Neural progenitor cell (in vitro differentiated cells): ENCODE measurements at regions not wholly inside any gene's neighbourhood (a gene's known extent, or its start where the extent isn't known, plus 50 kb on each side); places are given as distances from the start of the nearest gene placed in this dataset.

Experiments used
- EZH2 ChIP-seq: fragments of 200-600 bp; sonication (generic); IDR thresholded peaks from 2 replicates; pipeline ENCODE4 v1.6.1; 2017; ENCODE audit warnings: antibody characterized with exemption, mild to moderate bottlenecking, moderate library complexity
- EZH2phosphoT487 ChIP-seq: fragments of 200-600 bp; sonication (generic); IDR thresholded peaks from 2 replicates; pipeline ENCODE4 v1.6.1; 2017; ENCODE audit warnings: antibody characterized with exemption
- TF ChIP-seq, protein P1 (sequence below): fragments of 200-600 bp; sonication (generic); IDR thresholded peaks from 2 replicates; pipeline ENCODE4 v1.5.1; 2017; ENCODE audit warnings: antibody characterized with exemption, mild to moderate bottlenecking

DNA sequence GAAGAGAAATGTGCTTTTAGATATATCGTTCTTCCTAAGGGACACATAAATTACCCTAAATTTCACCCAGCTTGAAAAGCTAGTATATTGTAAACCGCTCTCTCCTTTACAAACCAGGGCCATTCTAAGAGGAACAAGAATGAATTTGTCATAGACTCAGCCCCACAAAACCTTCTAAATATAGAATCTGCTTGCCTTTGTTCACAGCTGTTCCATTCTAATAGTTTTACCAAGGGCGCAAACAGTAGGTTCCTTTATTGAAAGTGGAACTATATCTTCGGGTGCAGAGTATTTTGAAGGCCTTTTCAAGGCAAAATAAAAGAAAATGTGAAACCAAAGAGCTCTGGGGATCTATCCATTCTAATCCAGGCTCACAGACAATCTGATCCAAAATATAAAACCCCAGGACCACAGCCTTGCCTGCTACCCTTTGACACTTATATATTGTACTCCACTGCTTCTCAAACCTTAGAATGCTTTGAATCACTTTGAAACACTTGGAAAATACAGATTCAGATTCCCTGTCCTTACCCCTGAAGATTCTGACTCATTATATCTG is 316.8 kb downstream of the PAX3 start:
- TF ChIP-seq, protein P1, sequence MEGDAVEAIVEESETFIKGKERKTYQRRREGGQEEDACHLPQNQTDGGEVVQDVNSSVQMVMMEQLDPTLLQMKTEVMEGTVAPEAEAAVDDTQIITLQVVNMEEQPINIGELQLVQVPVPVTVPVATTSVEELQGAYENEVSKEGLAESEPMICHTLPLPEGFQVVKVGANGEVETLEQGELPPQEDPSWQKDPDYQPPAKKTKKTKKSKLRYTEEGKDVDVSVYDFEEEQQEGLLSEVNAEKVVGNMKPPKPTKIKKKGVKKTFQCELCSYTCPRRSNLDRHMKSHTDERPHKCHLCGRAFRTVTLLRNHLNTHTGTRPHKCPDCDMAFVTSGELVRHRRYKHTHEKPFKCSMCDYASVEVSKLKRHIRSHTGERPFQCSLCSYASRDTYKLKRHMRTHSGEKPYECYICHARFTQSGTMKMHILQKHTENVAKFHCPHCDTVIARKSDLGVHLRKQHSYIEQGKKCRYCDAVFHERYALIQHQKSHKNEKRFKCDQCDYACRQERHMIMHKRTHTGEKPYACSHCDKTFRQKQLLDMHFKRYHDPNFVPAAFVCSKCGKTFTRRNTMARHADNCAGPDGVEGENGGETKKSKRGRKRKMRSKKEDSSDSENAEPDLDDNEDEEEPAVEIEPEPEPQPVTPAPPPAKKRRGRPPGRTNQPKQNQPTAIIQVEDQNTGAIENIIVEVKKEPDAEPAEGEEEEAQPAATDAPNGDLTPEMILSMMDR = no peak
- TF ChIP-seq EZH2phosphoT487 (no peak), EZH2 (no peak)
